Hepatocyte (in vitro differentiated cells): ENCODE measurements at regions not wholly inside any gene's neighbourhood (a gene's known extent, or its start where the extent isn't known, plus 50 kb on each side); places are given as distances from the start of the nearest gene placed in this dataset.
"Not testable (repeated sequence)": the region's sequence is repeated elsewhere in the genome, so short reads cannot be mapped to it uniquely, and the experiment has no call there.

Experiments
- DNase-seq: peaks from one replicate; pipeline ENCODE4 v3.0.0-alpha.2; 2016; ENCODE audit warnings: low spot score
- H2AFZ ChIP-seq: fragments of 200-600 bp; sonication (generic); 2 replicates; pipeline ENCODE4 v1.6.0; 2016; ENCODE audit warnings: antibody characterized with exemption, mild to moderate bottlenecking
- H3K27ac ChIP-seq: fragments of 200-600 bp; sonication (generic); 2 replicates; pipeline ENCODE4 v1.5.1; 2016; ENCODE audit warnings: mild to moderate bottlenecking
- H3K27me3 ChIP-seq: fragments of 200-600 bp; sonication (generic); 2 replicates; pipeline ENCODE4 v1.6.1; 2016
- H3K36me3 ChIP-seq: fragments of 200-600 bp; sonication (generic); replicated peaks from 2 replicates; pipeline ENCODE4 v1.5.1; 2016; ENCODE audit warnings: low read depth; ENCODE audit not compliant: insufficient read depth
- H3K4me1 ChIP-seq: fragments of 200-600 bp; sonication (generic); 2 replicates; pipeline ENCODE4 v1.5.1; 2016; ENCODE audit warnings: mild to moderate bottlenecking, moderate library complexity; ENCODE audit not compliant: insufficient read depth
- H3K4me2 ChIP-seq: fragments of 200-600 bp; sonication (generic); 2 replicates; pipeline ENCODE4 v1.6.0; 2016
- H3K4me3 ChIP-seq: fragments of 200-600 bp; sonication (generic); 2 replicates; pipeline ENCODE4 v1.5.1; 2016; ENCODE audit warnings: mild to moderate bottlenecking
- H3K79me2 ChIP-seq: fragments of 200-600 bp; sonication (generic); 2 replicates; pipeline ENCODE4 v1.6.0; 2017; ENCODE audit warnings: mild to moderate bottlenecking
- H3K9me2 ChIP-seq: fragments of 200-600 bp; sonication (generic); replicated peaks from 2 replicates; pipeline ENCODE4 v1.6.0; 2017; ENCODE audit warnings: mild to moderate bottlenecking; ENCODE audit not compliant: insufficient read depth
- H3K9me3 ChIP-seq: fragments of 200-600 bp; sonication (generic); 2 replicates; pipeline ENCODE4 v1.5.1; 2016; ENCODE audit warnings: low read depth, mild to moderate bottlenecking
- H4K20me1 ChIP-seq: fragments of 200-600 bp; sonication (generic); 2 replicates; pipeline ENCODE4 v1.6.0; 2016; ENCODE audit warnings: mild to moderate bottlenecking; ENCODE audit not compliant: insufficient read depth, poor library complexity, severe bottlenecking
- CTCF ChIP-seq: fragments of 200-600 bp; sonication (generic); IDR thresholded peaks from 2 replicates; pipeline ENCODE4 v1.5.1; 2016; ENCODE audit warnings: antibody characterized with exemption, mild to moderate bottlenecking; ENCODE audit not compliant: poor library complexity
- EZH2 ChIP-seq: fragments of 200-600 bp; sonication (generic); IDR thresholded peaks from 2 replicates; pipeline ENCODE4 v1.6.1; 2016; ENCODE audit warnings: antibody characterized with exemption, mild to moderate bottlenecking, borderline replicate concordance
- EZH2phosphoT487 ChIP-seq: fragments of 200-600 bp; sonication (generic); IDR thresholded peaks from one replicate; pipeline ENCODE4 v1.6.1; 2018; ENCODE audit warnings: antibody characterized with exemption, mild to moderate bottlenecking, low read depth, moderate library complexity; ENCODE audit not compliant: unreplicated experiment, severe bottlenecking
- WGBS: methylation state at CpG from one replicate; pipeline ENCODE4 v1.1.6; 2016; ENCODE audit warnings: low lambda C conversion rate; ENCODE audit errors: missing lambda C conversion rate; 5-methylcytosine and 5-hydroxymethylcytosine counted together

GRCh38 chr18:34329840-34330239 is 105.1 kb upstream of the NOL4 start:
- 91% methylated on average over 1 of the region's 1 CpG for WGBS
- Histone ChIP-seq H3K4me2 (no peak overlapping the region), H4K20me1 (no peaks in the 10 kb centered on the region), H3K4me1 (no peaks in the 10 kb centered on the region), H3K9me3 (no peaks in the 10 kb centered on the region), H3K79me2 (no peaks in the 10 kb centered on the region), H3K27me3 (no peaks in the 10 kb centered on the region), H3K27ac (no peak overlapping the region), H3K4me3 (no peak overlapping the region), H3K36me3 (no peaks in the 10 kb centered on the region), H2AFZ (no peak overlapping the region), H3K9me2 (no peaks in the 10 kb centered on the region)
- DNase-seq = no peak
- TF ChIP-seq EZH2phosphoT487 (no peak), CTCF (no peak), EZH2 (no peak)

- Histone ChIP-seq H3K27ac (no peak overlapping the region), H3K9me2 (no peaks in the 10 kb centered on the region), H3K4me3 (no peak overlapping the region), H3K9me3 (no peaks in the 10 kb centered on the region), H3K79me2 (no peaks in the 10 kb centered on the region), H3K27me3 (no peaks in the 10 kb centered on the region), H3K36me3 (no peaks in the 10 kb centered on the region), H3K4me2 (no peak overlapping the region), H4K20me1 (no peaks in the 10 kb centered on the region), H2AFZ (no peak overlapping the region), H3K4me1 (no peaks in the 10 kb centered on the region)
- TF ChIP-seq CTCF (no peak), EZH2 (no peak), EZH2phosphoT487 (no peak)
- WGBS = 75% methylated on average over 3 of the region's 3 CpGs
- no peak for DNase-seq
Observed at GRCh38 chr18:34330308-34330707, 105.6 kb upstream of the NOL4 start.

- not testable (repeated sequence) for H3K79me2 ChIP-seq, H3K9me2 ChIP-seq, H3K9me3 ChIP-seq, H3K4me1 ChIP-seq, H3K36me3 ChIP-seq, H3K27me3 ChIP-seq, H3K27ac ChIP-seq, H3K4me3 ChIP-seq, H4K20me1 ChIP-seq, DNase-seq, H2AFZ ChIP-seq, H3K4me2 ChIP-seq
- 83% methylated on average over 11 of the region's 12 CpGs for WGBS
Observed at GRCh38 chr18:34330907-34331306, 106.2 kb upstream of the NOL4 start.

GRCh38 chr18:34331343-34331742 is 106.6 kb upstream of the NOL4 start:
- H3K27me3 ChIP-seq, H3K27ac ChIP-seq, H4K20me1 ChIP-seq, DNase-seq, H3K4me1 ChIP-seq, H3K79me2 ChIP-seq, H3K9me2 ChIP-seq, H3K4me2 ChIP-seq, H3K4me3 ChIP-seq, H3K36me3 ChIP-seq, H3K9me3 ChIP-seq, H2AFZ ChIP-seq: not testable (repeated sequence)
- WGBS = 65% methylated on average over 15 of the region's 15 CpGs

- no peak for DNase-seq
Observed at GRCh38 chr18:34339155-34339554, 114.4 kb upstream of the NOL4 start.

More at GRCh38 chr18:34339155-34339554, 114.4 kb upstream of the NOL4 start:
- Histone ChIP-seq H3K4me1 (no peaks in the 10 kb centered on the region), H3K9me2 (no peaks in the 10 kb centered on the region), H3K79me2 (no peaks in the 10 kb centered on the region), H3K27me3 (no peaks in the 10 kb centered on the region), H4K20me1 (no peaks in the 10 kb centered on the region), H3K4me3 (no peak overlapping the region), H3K36me3 (no peaks in the 10 kb centered on the region), H3K27ac (no peak overlapping the region), H2AFZ (no peak overlapping the region), H3K9me3 (no peaks in the 10 kb centered on the region), H3K4me2 (no peak overlapping the region)
- 100% methylated on average over 1 of the region's 1 CpG for WGBS
- no peak for TF ChIP-seq EZH2
- no peak for TF ChIP-seq CTCF
- no peak for TF ChIP-seq EZH2phosphoT487
